ENCODE measurements at regions not wholly inside any gene's neighbourhood (a gene's known extent, or its start where the extent isn't known, plus 50 kb on each side); places are given as distances from the start of the nearest gene placed in this dataset.

- no peak for DNase-seq
Observed at GRCh38 chr16:5693426-5693825, 595.8 kb upstream of the EEF2KMT start.

GRCh38 chr16:5681966-5682365 lies 584.4 kb upstream of the EEF2KMT start:
- DNase-seq = no peak

GRCh38 chr16:5678371-5678770 lies 580.8 kb upstream of the EEF2KMT start:
- DNase-seq = no peak

GRCh38 chr16:5671421-5671820 lies 573.8 kb upstream of the EEF2KMT start:
- DNase-seq = no peak

GRCh38 chr16:5670198-5670597 lies 572.6 kb upstream of the EEF2KMT start:
- DNase-seq = no peak

GRCh38 chr16:5668553-5668952 lies 571.0 kb upstream of the EEF2KMT start:
- no peak for DNase-seq

- no peak for DNase-seq
Observed at GRCh38 chr16:5665834-5666233, 568.2 kb upstream of the EEF2KMT start.

GRCh38 chr16:5653789-5654188 lies 556.2 kb upstream of the EEF2KMT start:
- no peak for DNase-seq

GRCh38 chr16:5653041-5653440 lies 555.4 kb upstream of the EEF2KMT start:
- no peak for DNase-seq

- no peak for DNase-seq
Observed at GRCh38 chr16:5649762-5650743, 552.5 kb upstream of the EEF2KMT start.

- DNase-seq = no peak
Observed at GRCh38 chr16:5647051-5647450, 549.5 kb upstream of the EEF2KMT start.

- no peak for DNase-seq
Observed at GRCh38 chr16:5643855-5644531, 546.4 kb upstream of the EEF2KMT start.

- no peak for DNase-seq
Observed at GRCh38 chr16:5642436-5642835, 544.8 kb upstream of the EEF2KMT start.

- DNase-seq = no peak
Observed at GRCh38 chr16:5642011-5642410, 544.4 kb upstream of the EEF2KMT start.

GRCh38 chr16:5640883-5641282 lies 543.3 kb upstream of the EEF2KMT start:
- no peak for DNase-seq

- DNase-seq = no peak
Observed at GRCh38 chr16:5639531-5639930, 541.9 kb upstream of the EEF2KMT start.

- no peak for DNase-seq
Observed at GRCh38 chr16:5635331-5635730, 537.7 kb upstream of the EEF2KMT start.

- no peak for DNase-seq
Observed at GRCh38 chr16:5634666-5635180, 537.1 kb upstream of the EEF2KMT start.

GRCh38 chr16:5633845-5634440 lies 536.3 kb upstream of the EEF2KMT start:
- no peak for DNase-seq

- no peak for DNase-seq
Observed at GRCh38 chr16:5622234-5622884, 524.8 kb upstream of the EEF2KMT start.

- DNase-seq = no peak
Observed at GRCh38 chr16:5621826-5622225, 524.2 kb upstream of the EEF2KMT start.

- no peak for DNase-seq
Observed at GRCh38 chr16:5619304-5619703, 521.7 kb upstream of the EEF2KMT start.

GRCh38 chr16:5616841-5617240 lies 519.2 kb upstream of the EEF2KMT start:
- no peak for DNase-seq

All from NCI-H2107 (cell line).